Gastroesophageal sphincter (tissue), 3 donors: ENCODE measurements at regions not wholly inside any gene's neighbourhood (a gene's known extent, or its start where the extent isn't known, plus 50 kb on each side); places are given as distances from the start of the nearest gene placed in this dataset.

Experiments used
- EP300 ChIP-seq: sonication (generic); formaldehyde crosslinking; IDR thresholded peaks from one replicate; pipeline ENCODE4 v1.6.1; 2017; ENCODE audit warnings: antibody characterized with exemption, mild to moderate bottlenecking
- POLR2A ChIP-seq, 2 donors: fragments of 450-650 bp; IDR thresholded peaks; one replicate each; pipeline ENCODE4 v1.6.1; 2017; ENCODE audit warnings: antibody characterized with exemption in 2 of 2, mild to moderate bottlenecking in 2 of 2, moderate library complexity in 1 of 2
- POLR2AphosphoS5 ChIP-seq: sonication (generic); formaldehyde crosslinking; IDR thresholded peaks from one replicate; pipeline ENCODE4 v1.6.1; 2017; ENCODE audit warnings: antibody characterized with exemption
- TF ChIP-seq, protein P1 (sequence below), 4 experiments: fragments of 200-600 bp in 2 of 4; fragments of 450-650 bp in 2 of 4; sonication (generic) in 1 of 4; IDR thresholded peaks; one replicate each; pipeline ENCODE4 v1.5.1; 2017 to 2019; ENCODE audit warnings: antibody characterized with exemption in 4 of 4, mild to moderate bottlenecking in 2 of 4, moderate library complexity in 2 of 4

- no peak for TF ChIP-seq EP300
- TF ChIP-seq POLR2AphosphoS5, result no peak
- TF ChIP-seq, protein P1, sequence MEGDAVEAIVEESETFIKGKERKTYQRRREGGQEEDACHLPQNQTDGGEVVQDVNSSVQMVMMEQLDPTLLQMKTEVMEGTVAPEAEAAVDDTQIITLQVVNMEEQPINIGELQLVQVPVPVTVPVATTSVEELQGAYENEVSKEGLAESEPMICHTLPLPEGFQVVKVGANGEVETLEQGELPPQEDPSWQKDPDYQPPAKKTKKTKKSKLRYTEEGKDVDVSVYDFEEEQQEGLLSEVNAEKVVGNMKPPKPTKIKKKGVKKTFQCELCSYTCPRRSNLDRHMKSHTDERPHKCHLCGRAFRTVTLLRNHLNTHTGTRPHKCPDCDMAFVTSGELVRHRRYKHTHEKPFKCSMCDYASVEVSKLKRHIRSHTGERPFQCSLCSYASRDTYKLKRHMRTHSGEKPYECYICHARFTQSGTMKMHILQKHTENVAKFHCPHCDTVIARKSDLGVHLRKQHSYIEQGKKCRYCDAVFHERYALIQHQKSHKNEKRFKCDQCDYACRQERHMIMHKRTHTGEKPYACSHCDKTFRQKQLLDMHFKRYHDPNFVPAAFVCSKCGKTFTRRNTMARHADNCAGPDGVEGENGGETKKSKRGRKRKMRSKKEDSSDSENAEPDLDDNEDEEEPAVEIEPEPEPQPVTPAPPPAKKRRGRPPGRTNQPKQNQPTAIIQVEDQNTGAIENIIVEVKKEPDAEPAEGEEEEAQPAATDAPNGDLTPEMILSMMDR (IDR thresholded peaks at IDR 0.05), result no peak
- no peak for TF ChIP-seq POLR2A (IDR thresholded peaks at IDR 0.05)
These were observed 292.9 kb downstream of the PLPP3 start for GRCh38 chr1:56286506-56286905.
